NB4 (cell line): ENCODE measurements at regions not wholly inside any gene's neighbourhood (a gene's known extent, or its start where the extent isn't known, plus 50 kb on each side); places are given as distances from the start of the nearest gene placed in this dataset.

Experiments
- DNase-seq: peaks from one replicate; pipeline ENCODE4 v3.0.0; 2010; ENCODE audit warnings: low read depth
- H3K4me3 ChIP-seq: one replicate; pipeline ENCODE4 v1.5.1; 2011; ENCODE audit warnings: mild to moderate bottlenecking, low read depth, low read length, moderate library complexity
- MYC ChIP-seq: IDR thresholded peaks from 2 replicates; pipeline ENCODE4 v1.6.1; 2011; ENCODE audit warnings: low read depth, low read length
- POLR2A ChIP-seq: IDR thresholded peaks from 2 replicates; pipeline ENCODE4 v1.6.1; 2011; ENCODE audit warnings: mild to moderate bottlenecking; ENCODE audit not compliant: insufficient read length; ENCODE audit errors: extremely low read depth
- TF ChIP-seq, protein P1 (sequence below): IDR thresholded peaks from 2 replicates; pipeline ENCODE4 v1.6.1; 2011; ENCODE audit warnings: low read depth, low read length
- TF ChIP-seq, protein P2 (sequence below): IDR thresholded peaks from one replicate; pipeline ENCODE4 v1.5.1; 2012; ENCODE audit warnings: low read depth, low read length

DNA sequence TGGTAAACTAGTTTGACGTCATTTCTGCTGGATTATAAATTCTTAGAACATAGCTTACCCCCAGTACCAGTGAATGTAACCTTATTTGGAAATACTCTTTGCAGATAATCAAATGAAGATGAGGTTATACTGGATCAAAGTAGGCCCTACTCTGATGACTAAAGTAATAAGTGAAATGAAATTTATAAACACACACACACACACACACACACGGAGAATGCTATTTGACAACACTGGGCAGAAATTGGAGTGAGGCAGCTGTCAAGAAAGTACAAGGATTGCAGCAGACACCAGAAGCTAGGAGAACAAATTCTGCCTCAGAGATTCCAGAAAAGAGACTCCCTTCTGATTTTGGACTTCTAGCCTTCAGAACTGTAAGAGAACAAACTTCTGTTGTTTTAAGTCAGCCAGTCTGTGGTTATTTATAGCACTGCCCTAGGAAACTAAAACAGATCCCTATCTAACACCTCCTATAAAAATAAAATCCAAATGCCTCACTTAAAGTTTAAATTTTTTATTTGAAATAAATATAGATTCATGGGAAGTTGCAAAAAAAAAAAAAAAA, 448.6 kb downstream of the PCDH18 start:
- DNase-seq = no peak
- H3K4me3 ChIP-seq = no peak overlapping the region
- TF ChIP-seq MYC (no peak), POLR2A (no peak)
- TF ChIP-seq, protein P1, sequence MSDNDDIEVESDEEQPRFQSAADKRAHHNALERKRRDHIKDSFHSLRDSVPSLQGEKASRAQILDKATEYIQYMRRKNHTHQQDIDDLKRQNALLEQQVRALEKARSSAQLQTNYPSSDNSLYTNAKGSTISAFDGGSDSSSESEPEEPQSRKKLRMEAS = no peak
- TF ChIP-seq, protein P2, sequence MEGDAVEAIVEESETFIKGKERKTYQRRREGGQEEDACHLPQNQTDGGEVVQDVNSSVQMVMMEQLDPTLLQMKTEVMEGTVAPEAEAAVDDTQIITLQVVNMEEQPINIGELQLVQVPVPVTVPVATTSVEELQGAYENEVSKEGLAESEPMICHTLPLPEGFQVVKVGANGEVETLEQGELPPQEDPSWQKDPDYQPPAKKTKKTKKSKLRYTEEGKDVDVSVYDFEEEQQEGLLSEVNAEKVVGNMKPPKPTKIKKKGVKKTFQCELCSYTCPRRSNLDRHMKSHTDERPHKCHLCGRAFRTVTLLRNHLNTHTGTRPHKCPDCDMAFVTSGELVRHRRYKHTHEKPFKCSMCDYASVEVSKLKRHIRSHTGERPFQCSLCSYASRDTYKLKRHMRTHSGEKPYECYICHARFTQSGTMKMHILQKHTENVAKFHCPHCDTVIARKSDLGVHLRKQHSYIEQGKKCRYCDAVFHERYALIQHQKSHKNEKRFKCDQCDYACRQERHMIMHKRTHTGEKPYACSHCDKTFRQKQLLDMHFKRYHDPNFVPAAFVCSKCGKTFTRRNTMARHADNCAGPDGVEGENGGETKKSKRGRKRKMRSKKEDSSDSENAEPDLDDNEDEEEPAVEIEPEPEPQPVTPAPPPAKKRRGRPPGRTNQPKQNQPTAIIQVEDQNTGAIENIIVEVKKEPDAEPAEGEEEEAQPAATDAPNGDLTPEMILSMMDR = no peak

DNA sequence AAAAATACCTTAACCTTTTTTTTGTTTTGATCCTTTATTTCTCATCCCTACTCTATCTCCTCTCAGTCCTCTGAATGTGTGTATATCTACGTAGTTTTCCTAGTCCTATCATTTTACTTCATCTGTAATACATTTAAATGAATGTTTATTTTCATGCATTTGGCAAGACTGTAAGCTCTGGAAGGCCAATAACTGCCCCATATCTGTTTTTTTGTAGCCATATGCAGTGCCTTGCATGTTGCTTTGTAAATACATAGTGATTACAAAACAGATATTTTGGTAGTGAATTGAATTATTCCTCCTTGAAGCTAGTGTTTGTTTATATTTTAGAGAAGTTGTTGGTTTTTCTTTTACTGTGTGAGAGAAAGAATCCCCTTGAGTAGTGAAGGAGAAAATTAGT, 450.2 kb downstream of the PCDH18 start:
- H3K4me3 ChIP-seq = no peak overlapping the region
- no peak for DNase-seq
- TF ChIP-seq, protein P2 = no peak
- TF ChIP-seq POLR2A (no peak), MYC (no peak)
- TF ChIP-seq, protein P1 = no peak

DNA sequence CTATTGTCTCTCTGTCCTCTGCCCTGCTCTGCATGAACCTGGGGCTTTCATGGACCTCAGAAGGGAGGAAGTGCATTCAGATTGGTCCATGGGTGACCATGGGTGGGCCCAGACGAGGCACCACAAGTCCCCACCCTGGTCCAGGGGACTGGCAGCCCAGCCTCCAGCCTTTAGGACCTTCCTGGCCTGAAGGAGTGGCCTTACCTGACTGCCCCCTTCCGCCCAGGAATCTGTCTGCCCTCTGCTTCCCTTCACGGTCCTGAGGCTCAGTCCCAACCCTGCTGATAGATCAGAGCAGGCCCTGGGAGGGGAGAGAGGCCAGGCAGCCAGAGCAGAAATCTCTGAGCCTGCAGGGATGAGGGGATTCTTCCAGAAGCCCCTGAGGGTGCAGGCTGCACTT, 455.4 kb downstream of the PCDH18 start:
- no peak overlapping the region for H3K4me3 ChIP-seq
- no peak for DNase-seq
- TF ChIP-seq POLR2A = no peak
- TF ChIP-seq, protein P2 = no peak
- TF ChIP-seq, protein P1 = no peak
- no peak for TF ChIP-seq MYC

DNA sequence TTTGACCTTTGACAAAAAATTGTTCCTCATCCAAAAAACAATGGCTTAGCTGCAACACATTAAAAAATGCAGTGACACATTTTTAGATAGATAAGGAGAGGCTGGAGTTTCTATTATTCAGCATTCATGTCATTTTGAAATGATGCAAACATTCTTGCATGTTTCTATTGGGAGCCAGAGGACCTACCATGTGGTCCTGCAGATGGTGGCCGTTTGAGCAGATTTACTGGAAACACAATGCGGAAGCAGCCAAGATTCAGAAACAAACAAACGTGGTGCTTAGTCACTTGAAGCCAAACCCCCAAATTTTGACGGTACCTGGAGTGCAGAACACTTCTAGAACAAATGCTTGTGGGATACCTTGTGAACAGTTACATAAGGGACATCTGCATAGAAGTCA, 456.7 kb downstream of the PCDH18 start:
- TF ChIP-seq POLR2A (no peak), MYC (no peak)
- TF ChIP-seq, protein P1 = no peak
- TF ChIP-seq, protein P2 = no peak
- no peak overlapping the region for H3K4me3 ChIP-seq
- DNase-seq = no peak

DNA sequence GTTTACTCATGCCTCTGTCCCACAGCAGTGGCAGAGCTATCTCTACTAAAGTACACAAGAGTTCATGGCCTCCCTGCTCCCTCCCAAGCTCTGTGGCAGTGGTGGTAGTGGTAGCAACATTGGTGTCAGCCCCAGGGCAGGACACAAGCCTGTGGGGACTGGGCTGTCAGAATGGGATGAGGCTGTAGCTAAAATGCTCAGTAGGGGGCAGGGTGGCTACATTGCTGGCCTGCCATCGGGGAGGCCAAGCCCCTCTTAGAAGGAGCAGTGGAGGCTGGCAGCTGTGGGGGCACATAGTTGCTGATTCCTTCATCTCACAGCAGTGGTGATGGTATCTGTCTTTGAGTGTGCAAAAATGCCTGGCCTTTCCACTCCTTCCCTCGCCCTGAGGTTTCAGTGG, 461.7 kb downstream of the PCDH18 start:
- TF ChIP-seq, protein P2 = no peak
- TF ChIP-seq, protein P1 = no peak
- no peak overlapping the region for H3K4me3 ChIP-seq
- no peak for DNase-seq

DNA sequence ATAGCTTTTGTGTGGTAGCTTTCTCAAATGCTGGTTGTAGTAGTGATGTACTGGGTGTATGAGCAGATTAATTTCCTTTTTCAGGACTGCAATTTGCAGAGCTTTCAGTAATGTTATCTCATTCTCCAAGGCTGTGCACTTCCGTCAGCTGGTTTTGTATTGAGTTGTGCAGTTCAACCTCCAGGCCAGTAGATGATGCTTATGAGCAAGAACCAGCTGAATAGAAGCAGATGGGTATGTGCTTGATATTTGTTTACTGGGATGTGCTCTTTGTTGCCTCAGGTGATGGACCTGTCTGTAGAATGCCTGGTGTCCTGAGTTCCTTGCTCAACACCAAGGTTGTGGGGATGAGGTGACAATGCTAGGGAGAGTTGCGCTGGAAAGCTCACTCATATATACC, 462.8 kb downstream of the PCDH18 start:
- H3K4me3 ChIP-seq = no peak overlapping the region
- DNase-seq = no peak
- TF ChIP-seq, protein P2 = peak; percentile 13
- TF ChIP-seq POLR2A (no peak), MYC (no peak)
- TF ChIP-seq, protein P1 = no peak
